ENCODE measurements at regions not wholly inside any gene's neighbourhood (a gene's known extent, or its start where the extent isn't known, plus 50 kb on each side); places are given as distances from the start of the nearest gene placed in this dataset.

DNA sequence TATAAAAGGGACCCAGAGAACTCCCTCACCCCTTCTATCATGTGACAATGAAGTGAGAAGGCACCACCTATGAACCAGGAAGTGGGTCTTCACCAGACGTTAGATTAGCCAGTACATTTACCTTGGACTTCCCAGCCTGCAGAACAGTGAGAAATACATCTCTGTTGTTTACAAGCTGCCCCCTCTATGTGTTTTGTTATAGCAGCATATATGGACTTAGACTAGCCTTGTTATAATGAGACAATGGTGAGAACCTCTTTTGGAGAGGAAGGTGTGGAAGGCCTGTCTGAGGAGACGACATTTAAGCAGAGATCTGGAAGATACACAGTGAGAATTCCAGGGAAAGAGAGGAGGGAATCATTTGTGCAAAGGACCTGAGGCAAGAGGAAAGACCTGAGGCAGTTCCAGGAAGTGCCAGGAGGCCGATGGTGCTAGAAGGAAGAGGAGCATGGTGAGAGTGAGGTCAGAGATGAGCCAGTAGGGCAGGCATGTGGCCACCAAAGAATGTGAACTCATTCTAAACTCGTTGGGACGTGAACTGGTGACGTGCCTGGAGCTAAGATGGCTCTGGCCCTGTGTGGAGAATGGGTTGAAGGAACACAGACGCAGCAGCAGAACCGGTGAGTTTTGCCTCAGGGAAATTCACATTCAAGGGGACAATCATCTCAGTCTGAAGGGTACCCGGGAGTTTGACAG is 98.9 kb upstream of the IRF2BP2 start:
- no peak for DNase-seq

DNA sequence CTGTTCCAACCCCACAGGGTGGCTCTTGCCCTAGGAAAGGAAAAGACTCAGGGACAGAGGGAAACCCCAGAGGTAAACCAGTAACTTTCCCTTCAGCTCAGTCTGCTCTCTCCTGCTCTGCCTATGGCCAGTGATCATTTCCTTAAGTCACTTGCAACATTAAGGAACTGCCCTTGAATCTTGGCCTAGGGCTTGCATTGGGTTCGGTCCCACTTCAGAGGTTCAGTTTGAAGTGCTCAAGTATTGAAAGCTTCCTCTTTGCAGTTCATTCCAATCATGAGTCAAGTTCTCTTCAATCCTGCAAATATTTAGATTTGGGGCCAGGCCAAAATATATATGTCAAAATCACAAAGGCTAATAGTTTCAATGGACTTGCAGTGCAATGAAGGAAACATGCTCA is 97.7 kb upstream of the IRF2BP2 start:
- DNase-seq: peak; percentile 24 to 48

DNA sequence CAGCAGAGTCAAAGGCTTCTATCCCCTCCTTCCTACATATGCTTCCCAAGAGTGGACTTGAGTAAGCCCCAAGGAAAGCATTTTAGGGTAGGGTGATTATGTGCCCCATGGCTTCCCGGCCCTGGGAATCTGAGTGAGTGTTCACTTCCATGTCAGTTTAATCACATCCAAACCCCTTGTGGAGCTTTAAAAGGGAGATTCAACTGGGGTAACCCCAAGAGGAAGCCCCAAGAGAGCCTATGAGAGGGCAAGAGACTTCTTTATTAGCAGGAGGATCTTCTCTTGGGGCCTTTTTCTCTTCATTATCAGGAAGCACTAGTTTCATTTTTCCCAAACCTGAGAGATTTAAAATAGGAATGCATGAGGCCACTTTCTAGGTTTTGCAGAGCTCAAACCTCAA is 97.0 kb upstream of the IRF2BP2 start:
- no peak for DNase-seq

DNA sequence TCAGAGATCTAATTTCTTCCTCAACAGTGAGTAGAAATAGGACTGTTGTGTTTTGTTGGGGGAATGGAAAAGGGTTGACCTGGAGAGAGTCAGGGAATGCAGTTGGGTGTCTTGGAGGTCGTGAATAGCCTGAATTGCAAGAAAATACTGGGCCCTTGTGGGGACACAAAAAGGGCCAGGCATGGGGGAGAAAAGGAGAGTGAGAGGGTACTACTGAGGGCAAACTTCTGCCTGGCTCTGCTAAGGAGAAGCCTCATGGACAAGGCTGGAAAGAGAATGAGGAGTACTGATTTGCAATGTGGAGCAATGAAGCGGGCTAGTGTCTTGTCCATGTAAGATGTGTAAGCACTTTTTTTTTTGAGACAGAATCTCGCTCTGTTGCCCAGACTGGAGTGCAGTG is 96.2 kb upstream of the IRF2BP2 start:
- no peak for DNase-seq

DNA sequence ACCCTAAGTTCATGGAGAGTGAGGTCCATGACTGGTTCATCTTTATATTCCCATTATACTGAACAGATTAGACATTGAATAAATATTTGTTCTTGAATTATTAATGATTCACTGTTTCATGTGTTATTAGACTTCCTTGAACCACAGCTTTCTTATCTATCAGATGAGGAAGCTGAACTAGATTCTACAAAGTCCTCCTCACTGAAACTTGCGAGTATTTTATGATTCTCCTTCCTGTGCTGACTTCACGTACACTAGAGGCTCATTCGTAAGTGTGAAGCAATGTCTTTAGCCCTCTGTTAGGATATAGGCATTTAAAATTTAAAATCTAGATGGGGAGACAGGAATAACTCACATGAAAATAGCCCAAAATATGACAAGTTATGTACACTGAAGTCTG is 95.6 kb upstream of the IRF2BP2 start:
- DNase-seq: no peak

DNA sequence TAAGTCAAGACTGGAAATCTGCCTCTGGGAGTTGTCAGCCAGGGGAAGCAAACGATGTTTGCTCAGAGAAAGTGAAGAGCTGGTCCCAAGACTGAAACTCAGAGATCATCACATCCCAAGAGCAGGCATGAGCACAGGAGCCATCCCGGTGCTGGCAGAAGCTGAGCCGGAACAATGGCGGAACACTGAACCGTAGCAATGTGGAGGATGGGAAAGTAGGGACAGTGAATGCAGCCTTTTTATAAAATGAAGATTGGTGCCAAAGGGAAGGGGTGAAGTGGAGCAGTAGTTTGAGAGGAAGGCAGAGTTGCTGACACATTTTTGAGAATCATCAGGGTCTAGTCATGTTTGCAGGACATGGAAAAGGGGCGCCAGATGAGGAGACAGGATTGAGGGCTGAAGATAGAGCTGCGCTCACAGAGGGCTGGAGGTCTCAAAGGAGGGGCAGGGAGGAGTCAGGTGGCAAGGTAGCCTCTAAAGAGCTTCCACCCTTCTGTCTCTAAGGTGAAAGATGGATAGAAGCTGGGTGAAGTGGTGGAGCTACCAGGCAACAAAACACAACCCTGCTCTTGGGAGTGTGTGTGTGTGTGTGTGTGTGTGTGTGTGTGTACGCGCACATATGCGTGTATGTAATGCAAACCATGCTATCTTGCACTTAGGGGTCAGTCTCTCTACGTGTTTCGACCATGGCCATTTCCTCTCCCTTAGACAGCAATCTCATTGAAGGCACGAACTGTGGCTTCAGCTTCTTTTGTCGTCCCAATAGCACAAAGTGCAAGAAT is 94.3 kb upstream of the IRF2BP2 start:
- DNase-seq: no peak

DNA sequence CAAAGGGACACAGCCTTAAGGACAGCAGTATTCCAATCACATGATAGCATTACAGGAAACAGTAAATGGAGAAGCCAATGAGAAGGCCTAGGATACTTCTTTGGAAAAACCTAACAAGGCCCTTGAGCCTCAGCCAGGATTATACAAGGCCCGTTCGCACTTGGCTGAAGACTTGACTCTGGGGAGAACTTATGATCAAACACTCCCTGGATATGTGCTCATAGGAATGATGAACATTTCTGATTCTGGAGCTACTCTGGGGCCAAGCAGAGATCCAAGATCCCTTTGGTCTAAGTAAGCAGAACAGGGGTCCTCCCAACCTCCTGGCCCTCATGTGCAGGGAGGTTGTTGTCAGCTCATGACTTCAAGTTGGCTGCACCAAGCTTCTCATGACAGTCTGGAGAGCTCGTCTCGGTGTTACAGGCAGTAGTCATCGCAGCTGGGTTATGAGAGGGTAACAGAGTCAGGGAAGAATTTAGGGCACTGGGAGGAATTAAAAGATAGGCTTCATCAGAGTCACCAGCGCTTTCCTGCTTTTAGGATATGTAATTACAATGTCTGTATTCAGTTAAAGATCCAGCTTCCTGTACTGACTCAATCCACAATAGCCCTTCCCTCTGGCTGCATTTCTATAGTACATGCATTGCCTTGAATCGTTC is 92.5 kb upstream of the IRF2BP2 start:
- no peak for DNase-seq

DNA sequence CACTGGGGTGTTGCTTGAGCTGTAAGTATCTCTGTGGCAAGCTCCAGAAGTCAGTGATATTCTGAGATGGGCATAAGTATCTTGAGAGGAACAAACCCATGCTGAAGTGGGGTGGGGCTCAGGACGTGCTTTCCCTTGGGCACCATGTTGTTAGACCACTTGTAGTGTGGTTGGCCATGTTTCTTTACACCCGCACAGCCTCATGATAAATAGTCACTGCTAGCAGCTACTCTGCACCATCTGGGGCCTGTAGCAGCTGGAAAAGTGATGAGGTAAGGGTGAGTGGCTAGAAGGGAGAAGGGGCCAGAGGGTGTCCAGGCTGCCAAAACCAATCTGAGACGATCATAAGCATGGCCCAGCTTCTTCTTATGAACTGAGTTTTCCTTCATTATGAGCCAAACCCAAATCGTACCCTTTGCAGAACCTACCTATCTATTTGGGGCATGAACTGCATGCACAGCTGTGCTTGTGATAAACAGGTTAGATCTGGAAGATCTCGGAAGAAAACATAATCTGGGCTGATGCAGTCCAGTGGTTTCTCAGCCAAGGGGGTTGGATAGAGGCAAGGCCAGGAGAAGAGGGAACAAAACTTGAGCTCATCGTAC is 91.9 kb upstream of the IRF2BP2 start:
- DNase-seq: no peak

DNA sequence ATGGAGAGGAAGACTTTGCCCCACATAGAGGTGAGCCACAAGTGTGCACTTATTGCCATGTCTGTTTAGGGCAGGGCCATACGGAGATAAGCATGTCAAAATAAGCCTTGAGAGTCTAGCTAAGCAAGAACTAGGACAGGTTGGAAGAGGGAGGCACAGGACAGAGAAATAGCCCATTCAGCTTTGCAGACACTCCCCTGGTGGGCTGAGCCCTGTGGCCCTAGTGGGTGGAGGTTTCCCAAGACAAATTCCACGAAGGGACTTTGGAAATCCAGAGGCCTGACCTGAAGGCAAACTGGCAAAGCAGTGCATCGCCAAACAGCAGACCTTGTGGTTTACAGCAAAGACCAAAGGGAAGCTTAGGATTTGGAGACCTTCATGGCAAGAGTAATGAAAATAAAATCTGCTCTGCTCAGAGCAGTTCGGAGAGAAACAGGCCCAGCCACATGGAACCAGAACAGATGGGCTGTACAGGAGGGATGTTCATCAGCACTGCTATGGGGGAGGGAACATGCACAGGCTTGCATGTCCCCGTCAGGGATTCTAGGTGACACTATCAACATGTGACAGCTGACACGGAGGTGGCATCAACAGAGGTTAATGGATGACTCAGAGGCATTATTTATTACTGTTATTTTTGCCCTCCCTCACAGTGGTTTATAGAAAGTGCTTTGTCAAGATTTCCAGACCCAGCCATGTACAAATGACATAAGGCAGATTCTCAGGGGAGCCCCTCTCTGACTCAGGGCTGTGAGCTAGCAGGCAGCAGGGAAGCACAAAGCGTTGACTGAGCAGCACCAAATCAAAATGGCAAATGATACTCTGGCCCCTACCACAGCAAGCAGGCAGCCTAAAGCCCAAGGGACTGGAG is 90.1 kb upstream of the IRF2BP2 start:
- no peak for DNase-seq

DNA sequence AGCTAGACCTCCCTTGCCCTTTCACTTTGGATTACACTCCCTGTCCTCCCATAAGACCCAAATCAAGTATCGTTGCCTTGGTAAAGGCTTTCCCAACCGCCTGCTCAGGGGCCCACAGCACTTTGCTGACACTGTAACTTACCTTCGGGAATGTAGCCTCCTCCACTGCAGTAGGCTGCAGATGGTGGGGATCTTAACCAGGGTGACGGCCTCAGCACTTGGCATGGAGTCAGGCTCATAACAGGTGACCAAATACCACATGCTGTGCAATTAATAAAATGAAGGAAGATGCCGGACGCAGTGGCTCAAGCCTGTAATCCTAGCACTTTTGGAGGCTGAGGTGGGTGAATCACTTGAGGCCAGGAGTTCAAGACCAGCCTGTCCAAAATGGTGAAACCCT is 88.7 kb upstream of the IRF2BP2 start:
- DNase-seq: no peak

DNA sequence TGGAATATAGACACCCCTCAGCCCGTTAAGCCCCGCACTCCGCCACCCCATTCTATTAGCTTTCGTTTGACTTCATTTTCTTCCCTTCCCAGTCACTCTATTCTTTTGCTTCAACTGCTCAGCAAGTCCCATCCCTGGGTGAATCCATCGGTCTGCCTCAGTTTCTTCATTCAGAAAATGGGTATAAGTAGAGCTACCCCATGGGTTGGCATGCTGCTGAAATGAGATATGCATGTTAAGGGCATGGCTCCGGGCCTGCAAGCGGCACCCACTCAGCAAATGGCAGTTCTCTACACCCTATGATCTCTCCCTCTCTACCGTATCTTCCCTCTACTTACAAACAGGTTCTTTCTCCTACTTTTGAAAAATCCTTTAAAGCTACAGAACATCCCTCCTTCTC is 87.8 kb upstream of the IRF2BP2 start:
- DNase-seq: no peak

DNA sequence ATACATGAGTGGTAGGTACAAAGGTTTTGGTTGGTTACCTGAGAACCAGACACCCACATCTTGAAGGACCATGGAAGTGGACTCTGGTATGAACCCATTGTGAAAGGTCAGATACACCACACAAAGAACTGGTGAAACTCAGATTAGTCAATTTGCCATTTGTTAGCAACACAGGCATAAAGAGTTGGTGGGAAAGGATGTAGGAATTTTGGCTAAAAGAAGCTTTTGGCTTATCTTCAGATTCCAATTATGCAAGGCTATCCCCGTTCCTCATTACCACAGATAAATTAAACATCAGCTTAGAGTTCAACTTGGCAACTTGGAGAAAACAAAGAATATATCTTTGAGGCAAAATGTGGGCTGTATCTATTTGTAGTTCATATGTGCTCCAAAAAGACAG is 87.0 kb upstream of the IRF2BP2 start:
- no peak for DNase-seq

DNA sequence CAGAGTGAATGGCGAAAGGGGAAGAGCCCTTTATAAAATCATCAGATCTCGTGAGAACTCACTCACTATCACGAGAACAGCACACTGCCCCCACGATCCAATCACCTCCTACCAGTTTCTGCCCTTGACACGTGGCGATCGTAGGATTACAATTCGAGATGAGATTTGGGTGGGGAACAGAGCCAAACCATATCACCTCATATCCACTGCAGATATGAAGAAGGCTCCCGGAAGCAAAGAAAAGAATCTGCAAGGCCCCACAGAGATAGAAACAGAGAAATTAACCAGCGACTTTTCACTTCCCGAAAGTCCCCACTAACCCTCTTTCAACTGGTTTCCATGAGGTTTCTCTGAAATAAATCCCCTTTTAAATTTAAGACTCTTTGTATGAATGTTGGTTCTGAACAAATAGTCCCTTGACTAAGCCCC is 86.2 kb upstream of the IRF2BP2 start:
- no peak for DNase-seq

DNA sequence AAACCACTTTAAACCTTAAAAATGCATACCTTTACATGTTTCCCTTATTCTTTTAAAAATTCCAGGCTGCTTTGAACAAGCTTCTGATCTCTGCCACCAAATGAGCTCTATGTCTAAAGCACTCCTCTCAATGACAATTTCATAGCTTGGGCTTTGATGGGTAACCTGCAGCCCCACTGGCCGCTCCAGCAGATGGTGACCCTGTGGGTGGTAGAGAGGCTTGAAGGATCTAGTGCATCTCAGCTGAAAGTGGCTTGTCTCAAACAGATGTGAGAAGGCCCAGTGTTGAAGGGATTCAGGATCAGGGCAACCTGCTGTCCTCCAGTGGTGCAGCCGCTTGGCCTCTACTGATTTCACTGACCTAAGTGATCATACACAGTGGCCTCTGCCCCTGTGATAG is 84.7 kb upstream of the IRF2BP2 start:
- DNase-seq: no peak

DNA sequence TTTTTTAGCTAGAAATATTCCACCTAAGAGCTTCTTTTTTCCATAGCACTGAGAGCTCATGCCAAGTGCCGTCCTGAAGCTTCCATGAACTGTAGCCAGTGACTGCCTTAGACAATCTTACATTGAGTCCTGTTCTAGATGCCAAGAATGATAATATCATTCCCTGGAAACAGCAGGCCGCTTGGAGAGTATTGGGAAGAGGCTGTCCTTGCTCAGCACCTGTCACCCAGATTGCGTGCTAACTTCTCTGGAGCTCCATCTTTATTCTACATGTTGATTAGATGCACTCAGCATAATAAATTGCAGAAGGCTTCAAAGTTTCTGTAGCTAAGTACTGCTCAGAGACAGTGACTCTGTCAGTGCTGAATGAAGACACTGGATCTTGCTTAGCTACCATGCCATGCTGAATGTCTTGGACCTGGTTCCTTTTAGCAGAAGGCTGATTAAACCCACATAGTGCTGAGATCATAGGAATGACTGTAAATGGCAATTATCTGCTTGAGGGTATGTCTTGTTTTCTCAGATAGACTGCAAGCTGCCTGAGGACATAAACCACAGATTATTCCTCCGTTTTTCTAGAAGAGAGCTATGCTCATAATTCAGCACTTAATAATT is 83.1 kb upstream of the IRF2BP2 start:
- DNase-seq: no peak

DNA sequence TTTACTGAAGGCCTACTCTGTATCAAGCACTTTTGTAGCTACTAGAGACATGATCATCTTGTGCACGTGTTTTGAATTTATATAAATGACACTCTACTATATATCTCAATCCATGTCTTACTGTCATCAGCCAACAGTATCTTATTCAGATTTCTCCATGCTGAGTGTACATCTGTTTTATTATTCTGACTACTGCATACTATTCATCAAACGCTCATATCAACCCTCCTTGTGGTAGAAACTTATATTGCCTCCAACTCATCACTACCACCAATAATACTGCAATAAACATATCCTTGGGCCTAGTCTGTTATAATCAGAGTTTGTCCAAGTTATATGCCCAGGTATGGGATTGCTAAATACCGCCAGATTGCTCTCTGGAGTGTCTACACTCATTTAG is 81.6 kb upstream of the IRF2BP2 start:
- no peak for DNase-seq

DNA sequence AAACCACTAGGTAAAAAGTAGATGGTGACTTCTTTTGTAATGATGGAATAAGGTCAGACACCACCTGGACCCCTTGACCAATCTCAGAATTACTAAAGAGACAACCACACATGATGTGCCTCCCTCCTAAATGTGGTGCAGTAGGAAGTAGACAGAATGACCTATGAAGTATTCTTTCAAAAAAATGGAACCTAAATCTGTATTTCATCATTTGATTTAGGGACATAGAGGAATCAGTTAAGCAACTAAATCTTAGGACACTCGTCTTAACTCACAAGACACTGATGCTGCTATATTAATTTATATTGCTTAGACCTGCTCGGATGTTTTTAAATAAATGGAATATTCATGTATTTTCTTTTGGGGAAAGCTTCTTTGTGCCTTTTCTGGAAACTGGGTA is 80.9 kb upstream of the IRF2BP2 start:
- DNase-seq: no peak

DNA sequence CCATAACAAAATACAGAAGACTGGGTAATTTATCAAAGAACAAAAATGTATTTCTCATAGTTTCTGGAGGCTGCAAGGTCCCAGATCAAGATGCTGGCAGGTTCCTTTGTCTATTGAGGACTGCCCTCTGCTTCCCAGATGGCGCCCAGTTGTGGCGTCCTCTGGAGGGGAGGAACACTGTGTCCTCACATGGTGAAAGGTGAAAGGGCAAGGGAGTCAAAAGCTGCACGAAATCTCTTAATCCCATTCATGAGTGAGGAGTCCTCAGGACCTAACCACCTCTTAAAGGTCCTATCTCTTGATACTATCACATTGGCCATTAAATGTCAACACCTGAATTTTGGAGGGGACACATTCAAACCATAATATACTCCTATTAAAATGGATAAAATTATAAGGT is 79.3 kb upstream of the IRF2BP2 start:
- no peak for DNase-seq

DNA sequence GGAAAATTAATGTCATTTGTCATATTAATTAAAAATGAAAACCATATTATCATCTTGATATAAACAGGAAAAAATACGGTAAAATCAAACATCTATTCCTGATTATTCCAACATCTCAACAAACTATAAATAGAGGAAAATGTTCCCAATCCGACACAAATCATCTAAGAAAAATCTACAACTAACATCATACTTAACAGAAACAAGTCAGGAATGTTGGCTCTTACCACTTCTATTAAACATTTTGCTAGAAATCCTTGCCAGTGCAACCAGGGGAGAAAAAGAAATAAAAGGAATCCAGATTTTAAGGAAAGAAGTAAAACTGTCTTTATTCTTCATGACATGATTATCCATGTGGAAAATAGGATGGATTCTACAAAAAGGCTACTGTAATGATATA is 77.0 kb upstream of the IRF2BP2 start:
- DNase-seq: no peak

DNA sequence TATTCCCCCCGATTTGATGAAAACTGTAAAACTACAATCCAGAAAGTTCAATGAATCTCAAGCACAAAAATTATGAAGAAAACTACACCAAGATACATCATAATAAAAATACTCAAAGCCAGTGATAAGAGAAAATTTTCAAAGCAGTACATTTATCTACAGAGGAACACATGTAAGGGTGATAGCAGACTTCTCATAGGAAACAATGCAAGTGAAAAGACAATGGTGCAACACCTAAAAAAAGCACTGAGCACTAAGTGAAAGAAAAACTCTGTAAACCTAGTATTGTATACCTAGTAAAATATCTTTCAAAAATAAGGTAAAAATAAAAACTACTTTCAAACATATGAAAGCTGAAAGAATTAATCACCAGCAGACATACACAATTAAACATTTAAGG is 76.1 kb upstream of the IRF2BP2 start:
- no peak for DNase-seq

DNA sequence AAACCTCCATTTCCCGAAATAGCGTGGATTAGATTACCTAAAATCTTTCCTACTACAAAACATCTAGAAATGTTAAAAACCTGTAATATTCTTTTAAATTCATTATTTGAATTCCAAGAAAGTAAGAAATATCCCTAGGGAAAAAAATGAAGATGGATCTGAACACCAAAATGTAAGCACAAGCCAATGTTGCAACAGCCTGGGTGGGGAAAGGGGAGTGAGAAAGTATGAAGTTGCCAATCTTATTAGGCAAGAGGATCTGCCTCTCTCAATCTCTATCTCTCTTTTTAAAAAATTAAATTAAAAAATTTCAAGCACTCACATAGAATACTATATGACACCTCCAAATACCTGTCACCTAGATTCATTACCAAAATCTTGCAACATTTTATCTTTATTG is 74.9 kb upstream of the IRF2BP2 start:
- peak; percentile 42 to 46 for DNase-seq

Data from AML-193 (cell line).